MM.1S (cell line): ENCODE measurements at regions not wholly inside any gene's neighbourhood (a gene's known extent, or its start where the extent isn't known, plus 50 kb on each side); places are given as distances from the start of the nearest gene placed in this dataset.

Experiments used
- CTCF ChIP-seq: fragments of 300-600 bp; sonication (generic); IDR thresholded peaks from 2 replicates; pipeline ENCODE4 v1.5.1; 2016; ENCODE audit warnings: antibody characterized with exemption, low read length, mixed read lengths
- EZH2 ChIP-seq: fragments of 300-600 bp; sonication (generic); optimal IDR thresholded peaks from 2 replicates; pipeline ENCODE3; 2017; ENCODE audit warnings: low read depth, mild to moderate bottlenecking, antibody characterized with exemption, low read length, mixed read lengths

GRCh38 chr5:145062280-145063062 is 772.7 kb downstream of the PRELID2 start:
- TF ChIP-seq EZH2 (no peak), CTCF (no peak)
